CD4-positive, alpha-beta T cell treated with Interleukin-15 for 4 hours (primary cell): ENCODE measurements at regions not wholly inside any gene's neighbourhood (a gene's known extent, or its start where the extent isn't known, plus 50 kb on each side); places are given as distances from the start of the nearest gene placed in this dataset.
"Not testable (repeated sequence)": the region's sequence is repeated elsewhere in the genome, so short reads cannot be mapped to it uniquely, and the experiment has no call there.

Source experiments
- DNase-seq: peaks from one replicate; pipeline ENCODE4 v3.0.0-alpha.2; 2020; ENCODE audit warnings: low spot score

GRCh38 chr2:88802026-88802425 is 110.6 kb downstream of the RPIA start:
- DNase-seq = not testable (repeated sequence)

- no peak for DNase-seq
Measured at GRCh38 chr2:88807237-88807962, 115.9 kb downstream of the RPIA start.

GRCh38 chr2:88808083-88808482 is 116.6 kb downstream of the RPIA start:
- no peak for DNase-seq

- DNase-seq = no peak
Measured at GRCh38 chr2:88808652-88809051, 117.2 kb downstream of the RPIA start.

- no peak for DNase-seq
Measured at GRCh38 chr2:88809216-88809615, 117.7 kb downstream of the RPIA start.

GRCh38 chr2:88810017-88810416 is 118.5 kb downstream of the RPIA start:
- DNase-seq = no peak

- DNase-seq = no peak
Measured at GRCh38 chr2:88810488-88810887, 119.0 kb downstream of the RPIA start.

GRCh38 chr2:88811233-88811632 is 119.8 kb downstream of the RPIA start:
- no peak for DNase-seq

- no peak for DNase-seq
Measured at GRCh38 chr2:88811681-88812080, 120.2 kb downstream of the RPIA start.

- DNase-seq = no peak
Measured at GRCh38 chr2:88813612-88814011, 122.1 kb downstream of the RPIA start.

- DNase-seq = no peak
Measured at GRCh38 chr2:88815282-88815681, 123.8 kb downstream of the RPIA start.

GRCh38 chr2:88815697-88816096 is 124.2 kb downstream of the RPIA start:
- DNase-seq = no peak

GRCh38 chr2:88818381-88818780 is 126.9 kb downstream of the RPIA start:
- DNase-seq = no peak

- DNase-seq = no peak
Measured at GRCh38 chr2:88824951-88825350, 133.5 kb downstream of the RPIA start.

GRCh38 chr2:88826399-88826798 is 134.9 kb downstream of the RPIA start:
- no peak for DNase-seq

GRCh38 chr2:88827821-88828220 is 136.3 kb downstream of the RPIA start:
- DNase-seq = no peak

GRCh38 chr2:88828397-88829137 is 137.1 kb downstream of the RPIA start:
- DNase-seq = no peak

GRCh38 chr2:88829607-88830463 is 138.4 kb downstream of the RPIA start:
- no peak for DNase-seq

- DNase-seq = no peak
Measured at GRCh38 chr2:88831071-88831791, 139.8 kb downstream of the RPIA start.

GRCh38 chr2:88831792-88832248 is 140.3 kb downstream of the RPIA start:
- peak; percentile 23 for DNase-seq

- no peak for DNase-seq
Measured at GRCh38 chr2:88832311-88832991, 141.0 kb downstream of the RPIA start.
